Heart right ventricle (tissue), 16 donors: ENCODE measurements at regions not wholly inside any gene's neighbourhood (a gene's known extent, or its start where the extent isn't known, plus 50 kb on each side); places are given as distances from the start of the nearest gene placed in this dataset.

ENCODE experiments used
- ATAC-seq, 8 donors: fragments of 200-7000 bp; cut with Tn5 transposase; one replicate each; pipeline ENCODE4 v1.9.1; 2020; ENCODE audit warnings: mild to moderate bottlenecking in 8 of 8, moderate library complexity in 8 of 8, moderate number of reproducible peaks in 1 of 8
- DNase-seq, 2 donors: peaks; one replicate each; pipeline ENCODE4 v3.0.0-alpha.2; 2020
- H3K27ac ChIP-seq, 10 donors: fragments of 200-600 bp; sonication (generic) in 2 of 10; one replicate each; pipeline versions ENCODE4 v1.5.0 to v1.8.0; 2020 to 2022; ENCODE audit warnings: mild to moderate bottlenecking in 3 of 10
- H3K27me3 ChIP-seq, 7 donors: fragments of 200-600 bp; one replicate each; pipeline ENCODE4 v1.8.0; 2021 to 2022; ENCODE audit warnings: mild to moderate bottlenecking in 2 of 7
- H3K36me3 ChIP-seq, 9 donors: fragments of 200-600 bp; sonication (generic) in 1 of 9; one replicate each; pipeline versions ENCODE4 v1.5.0 to v1.8.0; 2020 to 2022; ENCODE audit warnings: mild to moderate bottlenecking in 2 of 9
- H3K4me1 ChIP-seq, 9 donors: fragments of 200-600 bp; sonication (generic) in 1 of 9; one replicate each; pipeline versions ENCODE4 v1.5.0 to v1.8.0; 2020 to 2022; ENCODE audit warnings: mild to moderate bottlenecking in 4 of 9
- H3K4me3 ChIP-seq, 10 donors: fragments of 200-600 bp; sonication (generic) in 2 of 10; one replicate each; pipeline versions ENCODE4 v1.5.0 to v1.8.0; 2020 to 2022; ENCODE audit warnings: mild to moderate bottlenecking in 7 of 10, moderate library complexity in 2 of 10
- H3K9me3 ChIP-seq, 11 donors: fragments of 200-600 bp in 10 of 11; sonication (generic) in 2 of 11; one replicate each; pipeline versions ENCODE4 v1.5.0 to v1.8.0; 2013 to 2022; ENCODE audit warnings: mild to moderate bottlenecking in 2 of 11, control low read depth in 1 of 11, moderate library complexity in 1 of 11
- WGBS, 2 donors: extraction: QIAGEN DNeasy Blood & Tissue Kit; methylation state at CpG; one replicate each; pipeline ENCODE4 v1.1.7; 2013; ENCODE audit warnings: inconsistent platforms in 1 of 2; 5-methylcytosine and 5-hydroxymethylcytosine counted together
- intact Hi-C, 10 donors: fragments of 100-400 bp; cut with DNase I; formaldehyde crosslinking; loops; one replicate each; pipeline versions ENCODE4 v1.11.1 to v1.14.2; 2022
- TF ChIP-seq, protein P1 (sequence below), 9 donors: fragments of 200-600 bp; sonication (generic) in 2 of 9; IDR thresholded peaks; one replicate each; pipeline versions ENCODE4 v1.5.0 to v1.8.0; 2021 to 2022; ENCODE audit warnings: antibody characterized with exemption in 9 of 9, mild to moderate bottlenecking in 5 of 9, moderate library complexity in 1 of 9
- donor health status: Arrhythmogenic right ventricular cardiomyopathy.
- donor health status: ischemic (EF 13 %, LVEDD 7.1; RV severe dilation, severe dysfunction).
- donor health status: healthy with polysubstance abuse.
- donor health status: DM: no; HTN: yes; CAD: no.
- donor health status: DM: no; HTN: no; CAD: no.
- donor health status: ischemic (EF 25% LVEDD 6.9; RV normal size, moderate dysfunction).
- donor health status: ischemic (EF 25% LVEDD 5.7; RV mildly dilated, moderate dysfunction).
- donor health status: healthy.
- donor health status: DM: yes; HTN: yes; CAD: no.
- donor health status: Ischemic cardiomyopathy.
- donor health status: ischemic (EF 35%, LVEDD 5.7; RV mildly dilated, moderate dysfunction).
- donor health status: nonischemic (EF 11% LVEDD 7.7; RV severe dilation, severe dysfunction).
- donor health status: DM: yes; HTN: yes; CAD: no.
- donor health status: PGD.
- donor health status: ischemic (EF 29% LVEDD 5.4; RV normal size, mild dysfunction).
- donor health status: nonischemic (EF 23%, LVEDD 6.1; RV moderate dilation, normal function).

DNA sequence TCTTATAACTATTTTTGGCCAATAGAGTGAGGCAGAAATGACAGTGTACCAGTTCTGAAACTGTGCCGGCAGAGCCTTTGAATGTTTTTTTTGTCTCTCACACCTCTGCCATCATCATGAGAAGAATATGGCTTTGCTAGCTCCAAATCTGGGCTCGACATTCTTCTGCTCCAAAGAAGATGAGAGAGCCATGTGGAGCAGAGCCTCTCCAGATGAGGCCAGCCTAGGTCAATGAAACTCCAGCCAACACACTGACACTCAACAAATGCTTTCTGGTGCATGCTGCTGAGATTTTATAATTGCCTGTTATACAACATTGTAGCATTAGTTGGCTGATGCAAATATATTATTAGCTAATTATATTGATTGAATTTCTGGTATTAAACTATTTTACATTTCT, 154.7 kb downstream of the SLC38A4 start:
- H3K27ac ChIP-seq: no peak overlapping the region
- DNase-seq (no peak), ATAC-seq (peak in 3 of 8 donors; percentile 31 to 58 (median 57))
- peaks cover 0 to 8% (median 0%) of the 10 kb centered on the region in 9 donors for H3K4me1 ChIP-seq
- TF ChIP-seq, protein P1, sequence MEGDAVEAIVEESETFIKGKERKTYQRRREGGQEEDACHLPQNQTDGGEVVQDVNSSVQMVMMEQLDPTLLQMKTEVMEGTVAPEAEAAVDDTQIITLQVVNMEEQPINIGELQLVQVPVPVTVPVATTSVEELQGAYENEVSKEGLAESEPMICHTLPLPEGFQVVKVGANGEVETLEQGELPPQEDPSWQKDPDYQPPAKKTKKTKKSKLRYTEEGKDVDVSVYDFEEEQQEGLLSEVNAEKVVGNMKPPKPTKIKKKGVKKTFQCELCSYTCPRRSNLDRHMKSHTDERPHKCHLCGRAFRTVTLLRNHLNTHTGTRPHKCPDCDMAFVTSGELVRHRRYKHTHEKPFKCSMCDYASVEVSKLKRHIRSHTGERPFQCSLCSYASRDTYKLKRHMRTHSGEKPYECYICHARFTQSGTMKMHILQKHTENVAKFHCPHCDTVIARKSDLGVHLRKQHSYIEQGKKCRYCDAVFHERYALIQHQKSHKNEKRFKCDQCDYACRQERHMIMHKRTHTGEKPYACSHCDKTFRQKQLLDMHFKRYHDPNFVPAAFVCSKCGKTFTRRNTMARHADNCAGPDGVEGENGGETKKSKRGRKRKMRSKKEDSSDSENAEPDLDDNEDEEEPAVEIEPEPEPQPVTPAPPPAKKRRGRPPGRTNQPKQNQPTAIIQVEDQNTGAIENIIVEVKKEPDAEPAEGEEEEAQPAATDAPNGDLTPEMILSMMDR (IDR thresholded peaks at IDR 0.05): no peak
- no peaks in the 10 kb centered on the region for H3K27me3 ChIP-seq
- 35 to 42% methylated on average over 2 of the region's 2 CpGs for WGBS, 2 donors
- no peaks in the 10 kb centered on the region for H3K36me3 ChIP-seq
- H3K4me3 ChIP-seq: no peak overlapping the region
- no peaks in the 10 kb centered on the region for H3K9me3 ChIP-seq
- intact Hi-C loops: loop anchor here in 6 of 10 donors (10.0 kb wide), 5 partner anchors 264 to 676 kb away; partner anchors contain the start of gene SCAF11 (in 1 of the 6)

DNA sequence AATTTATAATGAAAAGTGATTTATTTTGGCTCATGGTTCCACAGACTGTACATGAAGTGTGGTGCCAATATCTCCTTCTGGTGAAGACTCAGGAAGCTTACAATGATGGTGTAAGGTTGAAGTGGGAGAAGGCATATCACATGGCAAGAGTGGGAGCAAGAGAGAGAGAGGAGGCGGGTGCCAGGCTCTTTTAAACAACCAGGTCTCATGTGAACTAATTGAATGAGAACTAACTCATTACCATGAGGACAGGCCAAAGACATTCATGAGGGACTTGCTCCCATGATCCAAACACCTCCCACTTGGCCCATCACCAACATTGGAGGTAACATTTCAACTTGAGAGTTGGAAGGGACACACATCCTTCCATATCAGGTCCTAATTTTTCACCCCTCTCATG, 155.2 kb downstream of the SLC38A4 start:
- no peaks in the 10 kb centered on the region for H3K9me3 ChIP-seq
- 100% methylated on average over 1 of the region's 1 CpG for WGBS, 2 donors
- H3K36me3 ChIP-seq: no peaks in the 10 kb centered on the region
- intact Hi-C loops: loop anchor here in 6 of 10 donors (10.0 kb wide), 5 partner anchors 264 to 676 kb away; partner anchors contain the start of gene SCAF11 (in 1 of the 6)
- no peak overlapping the region for H3K27ac ChIP-seq
- DNase-seq (no peak), ATAC-seq (no peak)
- no peaks in the 10 kb centered on the region for H3K27me3 ChIP-seq
- peaks cover 0 to 8% (median 0%) of the 10 kb centered on the region in 9 donors for H3K4me1 ChIP-seq
- TF ChIP-seq, protein P1 (IDR thresholded peaks at IDR 0.05): no peak
- no peak overlapping the region for H3K4me3 ChIP-seq

DNA sequence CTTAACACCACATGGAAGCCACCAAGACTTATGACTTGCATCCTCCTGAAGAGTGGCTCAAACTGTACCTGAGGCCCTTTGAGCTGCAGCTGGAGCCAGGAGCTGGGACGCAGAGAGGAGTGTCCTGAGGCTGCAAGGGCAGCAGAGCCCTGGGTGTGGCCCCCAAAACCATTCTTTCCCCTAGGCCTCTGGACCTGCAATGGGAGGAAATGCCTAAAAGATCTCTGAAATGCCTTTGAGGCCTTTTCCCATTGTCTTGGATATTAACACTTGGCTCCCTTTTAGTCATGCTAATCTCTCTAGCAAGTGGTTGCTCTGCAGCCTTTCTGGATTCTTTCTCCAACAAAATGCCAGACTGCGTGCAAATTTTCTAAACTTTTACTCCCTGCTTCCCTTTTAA, 156.1 kb downstream of the SLC38A4 start:
- DNase-seq (no peak), ATAC-seq (no peak)
- WGBS, 2 donors: 45 to 66% methylated on average over 2 of the region's 2 CpGs
- Histone ChIP-seq H3K27me3 (no peaks in the 10 kb centered on the region), H3K9me3 (no peaks in the 10 kb centered on the region), H3K27ac (no peak overlapping the region), H3K4me1 (peaks cover 0 to 8% (median 0%) of the 10 kb centered on the region in 9 donors), H3K36me3 (no peaks in the 10 kb centered on the region), H3K4me3 (no peak overlapping the region)
- TF ChIP-seq, protein P1 (IDR thresholded peaks at IDR 0.05): no peak
- intact Hi-C loops: loop anchor here in 7 of 10 donors (10.0 kb wide), 8 partner anchors 265 to 675 kb away; partner anchors contain the start of gene SCAF11 (in 2 of the 7)

DNA sequence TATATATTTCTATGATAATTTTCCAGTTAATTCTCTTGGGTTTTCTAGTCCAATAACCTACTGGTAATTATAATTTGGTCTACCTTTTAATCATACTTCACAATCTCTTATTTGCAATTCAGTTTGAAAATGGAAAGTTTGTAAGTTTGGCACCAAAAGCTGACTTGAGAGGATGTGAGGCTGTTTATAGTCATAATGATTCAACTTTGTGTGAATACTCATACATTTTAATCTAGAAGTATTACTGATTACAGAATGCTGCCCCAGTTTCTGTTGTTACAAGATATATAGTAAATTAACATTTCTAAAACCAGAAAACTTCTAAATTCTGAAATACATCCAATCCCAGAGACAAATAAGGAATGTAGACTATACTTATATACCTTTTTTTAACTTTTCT, 158.2 kb downstream of the SLC38A4 start:
- H3K4me1 ChIP-seq: peaks cover 0 to 14% (median 0%) of the 10 kb centered on the region in 9 donors
- no peaks in the 10 kb centered on the region for H3K9me3 ChIP-seq
- intact Hi-C loops: loop anchor here in 4 of 10 donors (10.0 kb wide), 4 partner anchors 313 to 673 kb away; partner anchors contain the start of gene SCAF11 (in 1 of the 4)
- H3K27ac ChIP-seq: no peak overlapping the region
- no peaks in the 10 kb centered on the region for H3K27me3 ChIP-seq
- ATAC-seq (no peak), DNase-seq (no peak)
- TF ChIP-seq, protein P1 (IDR thresholded peaks at IDR 0.05): no peak
- H3K4me3 ChIP-seq: no peak overlapping the region
- H3K36me3 ChIP-seq: no peaks in the 10 kb centered on the region
